GM18867 (cell line): ENCODE measurements at regions not wholly inside any gene's neighbourhood (a gene's known extent, or its start where the extent isn't known, plus 50 kb on each side); places are given as distances from the start of the nearest gene placed in this dataset.
A peak's percentile ranks its signal among the peaks of the same experiment; 100 is the strongest.
"Not testable (repeated sequence)": the region's sequence is repeated elsewhere in the genome, so short reads cannot be mapped to it uniquely, and the experiment has no call there.

ENCODE experiments used
- ATAC-seq: cut with Tn5 transposase; IDR thresholded peaks from one replicate; pipeline ENCODE4 v1.9.1; 2021; ENCODE audit warnings: mild to moderate bottlenecking, moderate library complexity; ENCODE audit not compliant: unreplicated experiment

- ATAC-seq = no peak
Observed at GRCh38 chr9:12195456-12195855, 497.7 kb upstream of the TYRP1 start.

GRCh38 chr9:12204512-12204911 is 488.7 kb upstream of the TYRP1 start:
- ATAC-seq = no peak

GRCh38 chr9:12212860-12213259 is 480.3 kb upstream of the TYRP1 start:
- ATAC-seq = no peak

GRCh38 chr9:12221470-12221869 is 471.7 kb upstream of the TYRP1 start:
- ATAC-seq = no peak

- no peak for ATAC-seq
Observed at GRCh38 chr9:12224449-12224848, 468.7 kb upstream of the TYRP1 start.

GRCh38 chr9:12230708-12231107 is 462.5 kb upstream of the TYRP1 start:
- peak; percentile 48 for ATAC-seq

- no peak for ATAC-seq
Observed at GRCh38 chr9:12231832-12232231, 461.4 kb upstream of the TYRP1 start.

GRCh38 chr9:12232836-12233235 is 460.3 kb upstream of the TYRP1 start:
- ATAC-seq = no peak

GRCh38 chr9:12253941-12254340 is 439.2 kb upstream of the TYRP1 start:
- ATAC-seq = no peak

GRCh38 chr9:12266758-12267157 is 426.4 kb upstream of the TYRP1 start:
- ATAC-seq = no peak

GRCh38 chr9:12271421-12271891 is 421.7 kb upstream of the TYRP1 start:
- no peak for ATAC-seq

- ATAC-seq = no peak
Observed at GRCh38 chr9:12272471-12273120, 420.6 kb upstream of the TYRP1 start.

GRCh38 chr9:12274577-12274976 is 418.6 kb upstream of the TYRP1 start:
- no peak for ATAC-seq

- ATAC-seq = no peak
Observed at GRCh38 chr9:12276505-12276904, 416.7 kb upstream of the TYRP1 start.

GRCh38 chr9:12289711-12290110 is 403.5 kb upstream of the TYRP1 start:
- no peak for ATAC-seq

- no peak for ATAC-seq
Observed at GRCh38 chr9:12290166-12290869, 402.9 kb upstream of the TYRP1 start.

- ATAC-seq = no peak
Observed at GRCh38 chr9:12305211-12305610, 388.0 kb upstream of the TYRP1 start.

- no peak for ATAC-seq
Observed at GRCh38 chr9:12314589-12314988, 378.6 kb upstream of the TYRP1 start.

- no peak for ATAC-seq
Observed at GRCh38 chr9:12318732-12319685, 374.2 kb upstream of the TYRP1 start.

- ATAC-seq = no peak
Observed at GRCh38 chr9:12329623-12329985, 363.6 kb upstream of the TYRP1 start.

GRCh38 chr9:12333966-12334365 is 359.2 kb upstream of the TYRP1 start:
- ATAC-seq = not testable (repeated sequence)
